OCI-LY3 (cell line): ENCODE measurements at regions not wholly inside any gene's neighbourhood (a gene's known extent, or its start where the extent isn't known, plus 50 kb on each side); places are given as distances from the start of the nearest gene placed in this dataset.

Experiments used
- H2AFZ ChIP-seq: fragments of 200-600, 300-600 bp; shearing (Covaris generic); 2 replicates; pipeline ENCODE4 v1.6.0; 2014; ENCODE audit warnings: antibody characterized with exemption, low read depth, low read length
- H3K27ac ChIP-seq: fragments of 200-600, 300-600 bp; sonication (generic); 2 replicates; pipeline ENCODE4 v1.5.1; 2014; ENCODE audit warnings: mild to moderate bottlenecking, low read length, moderate library complexity, mixed read lengths
- H3K27me3 ChIP-seq: fragments of 200-600, 300-600 bp; sonication (generic); 2 replicates; pipeline ENCODE4 v1.6.1; 2014; ENCODE audit warnings: low read depth, low read length, mixed read lengths
- H3K36me3 ChIP-seq: fragments of 200-600, 300-600 bp; sonication (generic); replicated peaks from 2 replicates; pipeline ENCODE3; 2014; ENCODE audit warnings: low read depth, low read length, mixed read lengths
- H3K4me1 ChIP-seq: fragments of 300-600, 200-600 bp; sonication (generic); 2 replicates; pipeline ENCODE4 v1.6.1; 2014; ENCODE audit warnings: low read length, mixed read lengths
- H3K4me2 ChIP-seq: fragments of 200-600, 300-600 bp; sonication (generic); 2 replicates; pipeline ENCODE4 v1.6.1; 2014; ENCODE audit warnings: low read length, mixed read lengths
- H3K4me3 ChIP-seq: fragments of 300-600, 200-600 bp; sonication (generic); 2 replicates; pipeline ENCODE4 v1.5.1; 2014; ENCODE audit warnings: antibody characterized with exemption, mild to moderate bottlenecking, low read length, moderate library complexity
- H3K79me2 ChIP-seq: fragments of 300-600, 200-600 bp; shearing (Covaris generic); 2 replicates; pipeline ENCODE4 v1.6.1; 2014; ENCODE audit warnings: mild to moderate bottlenecking, low read length, mixed read lengths
- H3K9ac ChIP-seq: fragments of 300-600, 200-600 bp; shearing (Covaris generic); 2 replicates; pipeline ENCODE4 v1.6.0; 2014; ENCODE audit warnings: mild to moderate bottlenecking, low read length, moderate library complexity
- H3K9me3 ChIP-seq: fragments of 200-600, 300-600 bp; shearing (Covaris generic); 2 replicates; pipeline ENCODE4 v1.6.1; 2014; ENCODE audit warnings: low read length, mixed read lengths; ENCODE audit not compliant: insufficient read depth
- H4K20me1 ChIP-seq: fragments of 200-600, 300-600 bp; sonication (generic); 2 replicates; pipeline ENCODE4 v1.6.1; 2016; ENCODE audit warnings: low read length, mixed read lengths; ENCODE audit not compliant: insufficient read depth
- EZH2phosphoT487 ChIP-seq: fragments of 200-600 bp; shearing (Covaris generic); IDR thresholded peaks from 2 replicates; pipeline ENCODE4 v1.6.1; 2018; ENCODE audit warnings: antibody characterized with exemption, mixed run types, low read depth
- TF ChIP-seq, protein P1 (sequence below): fragments of 200-600, 300-600 bp; sonication (generic); IDR thresholded peaks from 2 replicates; pipeline ENCODE4 v1.5.1; 2014; ENCODE audit warnings: antibody characterized with exemption, low read length, low read depth

GRCh38 chr7:30222515-30223215 lies 61.7 kb upstream of the ZNRF2 start:
- Histone ChIP-seq H3K4me2 (no peak overlapping the region), H3K36me3 (peaks cover 5% of the 10 kb centered on the region), H2AFZ (no peak overlapping the region), H3K9me3 (peaks cover 4% of the 10 kb centered on the region; the same call in 1 of the 2 replicates), H3K27me3 (no peaks in the 10 kb centered on the region), H3K79me2 (no peaks in the 10 kb centered on the region), H4K20me1 (no peaks in the 10 kb centered on the region), H3K4me1 (peaks cover 44% of the 10 kb centered on the region), H3K27ac (no peak overlapping the region), H3K4me3 (no peak overlapping the region), H3K9ac (no peak overlapping the region)
- TF ChIP-seq EZH2phosphoT487, result no peak
- TF ChIP-seq, protein P1, sequence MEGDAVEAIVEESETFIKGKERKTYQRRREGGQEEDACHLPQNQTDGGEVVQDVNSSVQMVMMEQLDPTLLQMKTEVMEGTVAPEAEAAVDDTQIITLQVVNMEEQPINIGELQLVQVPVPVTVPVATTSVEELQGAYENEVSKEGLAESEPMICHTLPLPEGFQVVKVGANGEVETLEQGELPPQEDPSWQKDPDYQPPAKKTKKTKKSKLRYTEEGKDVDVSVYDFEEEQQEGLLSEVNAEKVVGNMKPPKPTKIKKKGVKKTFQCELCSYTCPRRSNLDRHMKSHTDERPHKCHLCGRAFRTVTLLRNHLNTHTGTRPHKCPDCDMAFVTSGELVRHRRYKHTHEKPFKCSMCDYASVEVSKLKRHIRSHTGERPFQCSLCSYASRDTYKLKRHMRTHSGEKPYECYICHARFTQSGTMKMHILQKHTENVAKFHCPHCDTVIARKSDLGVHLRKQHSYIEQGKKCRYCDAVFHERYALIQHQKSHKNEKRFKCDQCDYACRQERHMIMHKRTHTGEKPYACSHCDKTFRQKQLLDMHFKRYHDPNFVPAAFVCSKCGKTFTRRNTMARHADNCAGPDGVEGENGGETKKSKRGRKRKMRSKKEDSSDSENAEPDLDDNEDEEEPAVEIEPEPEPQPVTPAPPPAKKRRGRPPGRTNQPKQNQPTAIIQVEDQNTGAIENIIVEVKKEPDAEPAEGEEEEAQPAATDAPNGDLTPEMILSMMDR, result no peak

- peaks cover 5% of the 10 kb centered on the region for H3K36me3 ChIP-seq
- TF ChIP-seq, protein P1, result no peak
- TF ChIP-seq EZH2phosphoT487, result no peak
Observed at GRCh38 chr7:30223896-30224295, 60.5 kb upstream of the ZNRF2 start.

DNA sequence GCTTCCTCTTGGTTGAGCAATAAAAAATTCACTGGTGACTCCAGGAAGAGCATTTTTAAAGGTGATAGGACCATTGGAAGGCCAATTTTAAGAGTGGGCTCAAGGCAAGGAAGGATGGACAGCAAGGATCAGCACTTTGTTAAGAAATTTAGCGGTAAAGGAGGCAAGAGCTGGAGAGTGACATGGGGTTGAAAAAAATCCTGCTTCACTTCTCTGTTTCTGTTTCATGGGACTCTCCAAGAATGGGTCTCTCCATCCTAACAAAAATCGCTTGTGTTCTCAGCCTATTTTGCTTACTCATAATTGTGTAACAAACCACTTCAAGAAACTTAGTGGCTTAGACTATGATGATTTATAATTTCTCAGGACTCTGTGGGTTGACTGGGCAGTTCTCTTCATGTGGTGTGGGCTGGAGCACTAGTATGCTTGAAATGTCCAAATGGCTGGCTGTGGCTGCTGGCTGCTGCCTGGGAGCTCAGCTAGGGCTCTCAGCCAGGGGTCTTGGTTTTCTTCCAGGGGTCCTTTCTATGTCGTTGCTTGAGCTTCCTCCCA lies 59.8 kb upstream of the ZNRF2 start:
- H4K20me1 ChIP-seq, result no peaks in the 10 kb centered on the region
- H2AFZ ChIP-seq, result no peak overlapping the region
- H3K4me2 ChIP-seq, result peak overlapping the region; percentile 86
- no peak overlapping the region for H3K4me3 ChIP-seq
- TF ChIP-seq, protein P1, result no peak
- TF ChIP-seq EZH2phosphoT487, result no peak
- peaks cover 5% of the 10 kb centered on the region for H3K36me3 ChIP-seq
- H3K9me3 ChIP-seq, result peaks cover 4% of the 10 kb centered on the region; the same call in 1 of the 2 replicates
- no peak overlapping the region for H3K9ac ChIP-seq
- no peaks in the 10 kb centered on the region for H3K27me3 ChIP-seq
- H3K4me1 ChIP-seq, result peaks cover 44% of the 10 kb centered on the region
- H3K79me2 ChIP-seq, result no peaks in the 10 kb centered on the region
- peak overlapping the region; percentile 87; the same call in 1 of the 2 replicates for H3K27ac ChIP-seq

More at GRCh38 chr7:30223896-30224295, 60.5 kb upstream of the ZNRF2 start:
- Histone ChIP-seq H3K27ac (peak overlapping the region; percentile 11; the same call in 1 of the 2 replicates), H4K20me1 (no peaks in the 10 kb centered on the region), H3K4me2 (no peak overlapping the region), H2AFZ (no peak overlapping the region), H3K27me3 (no peaks in the 10 kb centered on the region), H3K79me2 (no peaks in the 10 kb centered on the region), H3K4me3 (no peak overlapping the region), H3K9me3 (peaks cover 4% of the 10 kb centered on the region; the same call in 1 of the 2 replicates), H3K9ac (no peak overlapping the region), H3K4me1 (peaks cover 44% of the 10 kb centered on the region)

- peaks cover 4% of the 10 kb centered on the region; the same call in 1 of the 2 replicates for H3K9me3 ChIP-seq
- H3K27ac ChIP-seq, result peak overlapping the region; percentile 87
- H3K36me3 ChIP-seq, result peaks cover 5% of the 10 kb centered on the region
- TF ChIP-seq, protein P1, result no peak
- TF ChIP-seq EZH2phosphoT487, result no peak
- peaks cover 44% of the 10 kb centered on the region for H3K4me1 ChIP-seq
- H4K20me1 ChIP-seq, result no peaks in the 10 kb centered on the region
- peak overlapping the region; percentile 86 for H3K4me2 ChIP-seq
- peak overlapping the region; percentile 3; the same call in 1 of the 2 replicates for H2AFZ ChIP-seq
- H3K4me3 ChIP-seq, result peak overlapping the region; percentile 46
- H3K9ac ChIP-seq, result peak overlapping the region; percentile 56
- no peaks in the 10 kb centered on the region for H3K79me2 ChIP-seq
- no peaks in the 10 kb centered on the region for H3K27me3 ChIP-seq
Observed at GRCh38 chr7:30225863-30226613, 58.4 kb upstream of the ZNRF2 start.
